K562 (cell line): ENCODE measurements at regions not wholly inside any gene's neighbourhood (a gene's known extent, or its start where the extent isn't known, plus 50 kb on each side); places are given as distances from the start of the nearest gene placed in this dataset.
"Not testable (repeated sequence)": the region's sequence is repeated elsewhere in the genome, so short reads cannot be mapped to it uniquely, and the experiment has no call there.

Source experiments
- ATAC-seq: fragments of 200-7000 bp; cut with Tn5 transposase; 3 replicates; pipeline ENCODE4 v1.9.1; 2020; ENCODE audit warnings: moderate library complexity
- BruUV-seq: library from RNA; stranded (reverse); fragments of 400-500 nt; replicated peaks from 2 replicates; lab custom pipeline; 2021; lab: Mats Ljungman, UMichigan
- CTCF ChIA-PET: fragments of 300-600 bp; formaldehyde crosslinking; extraction: SDS; loops from one replicate; lab custom pipeline; 2021; ENCODE audit warnings: low intra/inter-chr PET ratio; lab: Yijun Ruan, JAX
- POLR2A ChIA-PET: fragments of 300-600, 350-650 bp; sonication (Branson Sonifier 250); formaldehyde crosslinking; extraction: SDS; loops from one replicate; lab custom pipeline; 2021; ENCODE audit warnings: antibody characterized with exemption, inconsistent platforms; lab: Yijun Ruan, JAX
- DNase-seq, 4 experiments: peaks; one replicate each; pipeline versions ENCODE4 v3.0.0 to v3.0.0-alpha.2; 2011 to 2018; ENCODE audit warnings: low spot score in 3 of 4, mixed read lengths in 3 of 4; ENCODE audit errors: extremely low read depth in 1 of 4
- FAIRE-seq: peaks from 2 replicates; lab custom pipeline; 2011; peaks lifted over from hg19 to GRCh38; lab: Jason Lieb, UNC
- H2AFZ ChIP-seq: 2 replicates; pipeline ENCODE4 v1.6.0; 2011; ENCODE audit warnings: low read depth, low read length, control low read depth, inconsistent platforms
- H3K27ac ChIP-seq: fragments of 200-600 bp; 3 replicates; pipeline ENCODE4 v1.8.0; 2011; ENCODE audit warnings: low read depth, mild to moderate bottlenecking, control low read depth, inconsistent platforms, low read length, moderate library complexity, mixed read lengths; ENCODE audit errors: extremely low read depth
- H3K27me3 ChIP-seq, 2 experiments: fragments of 300-600 bp in 1 of 2; 2 replicates in 1 of 2; 3 replicates in 1 of 2; pipeline versions ENCODE4 v1.6.0 to v1.8.0; 2011; ENCODE audit warnings: inconsistent platforms in 2 of 2, low read length in 2 of 2, mild to moderate bottlenecking in 1 of 2, mixed read lengths in 1 of 2, moderate library complexity in 1 of 2; ENCODE audit not compliant: control insufficient read depth in 2 of 2, insufficient read depth in 2 of 2
- H3K36me3 ChIP-seq: fragments of 300-600 bp; 3 replicates; pipeline ENCODE4 v1.8.0; 2011; ENCODE audit warnings: mild to moderate bottlenecking, low read length, inconsistent platforms; ENCODE audit not compliant: control insufficient read depth, insufficient read depth
- H3K4me1 ChIP-seq, 2 experiments: fragments of 200-600 bp in 1 of 2; replicated peaks in 1 of 2; 2 replicates in 1 of 2; 3 replicates in 1 of 2; pipeline versions ENCODE4 v1.5.1 to v1.8.0; 2011; ENCODE audit warnings: inconsistent platforms in 2 of 2, low read length in 2 of 2, mild to moderate bottlenecking in 1 of 2, mixed read lengths in 1 of 2, moderate library complexity in 1 of 2; ENCODE audit not compliant: control insufficient read depth in 2 of 2, insufficient read depth in 2 of 2
- H3K4me2 ChIP-seq: 2 replicates; pipeline ENCODE4 v1.6.1; 2011; ENCODE audit warnings: low read length, control low read depth, inconsistent platforms, mixed read lengths; ENCODE audit not compliant: insufficient read depth
- H3K4me3 ChIP-seq: fragments of 200-600 bp; sonication (generic), shearing (Covaris generic); 2 replicates; pipeline ENCODE4 v1.5.1; 2016; ENCODE audit warnings: control low read depth, inconsistent platforms
- H3K79me2 ChIP-seq: fragments of 200-600 bp; 3 replicates; pipeline ENCODE4 v1.8.0; 2011; ENCODE audit warnings: low read length, inconsistent platforms; ENCODE audit not compliant: control insufficient read depth, insufficient read depth
- H3K9ac ChIP-seq, 2 experiments: 2 replicates each; pipeline versions ENCODE4 v1.6.0 to v1.6.1; 2011; ENCODE audit warnings: low read depth in 2 of 2, low read length in 2 of 2, control low read depth in 1 of 2, inconsistent platforms in 1 of 2, mild to moderate bottlenecking in 1 of 2, mixed read lengths in 1 of 2; ENCODE audit not compliant: insufficient read depth in 1 of 2
- H3K9me1 ChIP-seq: one replicate; pipeline ENCODE4 v1.6.0; 2011; ENCODE audit warnings: inconsistent platforms, mild to moderate bottlenecking, low read length, moderate library complexity; ENCODE audit not compliant: control insufficient read depth, insufficient read depth
- H3K9me3 ChIP-seq: replicated peaks from 2 replicates; pipeline ENCODE4 v1.5.1; 2011; ENCODE audit warnings: low read depth, low read length, inconsistent platforms; ENCODE audit not compliant: control insufficient read depth, insufficient read depth
- H4K20me1 ChIP-seq: replicated peaks from 2 replicates; pipeline ENCODE4 v1.6.1; 2011; ENCODE audit warnings: low read length, inconsistent platforms, mixed read lengths; ENCODE audit not compliant: control insufficient read depth, insufficient read depth
- ID3 ChIP-seq, 2 experiments: fragments of 250-450 bp in 1 of 2; fragments of 450-650 bp in 1 of 2; sonication (Bioruptor Pico) in 1 of 2; IDR thresholded peaks; 2 replicates each; pipeline versions ENCODE4 v1.6.1 to v1.8.0; 2016 to 2021; ENCODE audit warnings: mild to moderate bottlenecking in 2 of 2, moderate library complexity in 2 of 2, missing compliant biosample characterization in 1 of 2, missing genetic modification characterization in 1 of 2
- MTA1 ChIP-seq: fragments of 450-650 bp; IDR thresholded peaks from 2 replicates; pipeline ENCODE4 v1.6.1; 2017; ENCODE audit warnings: borderline replicate concordance
- NCOA2 ChIP-seq, 2 experiments: fragments of 450-650 bp; IDR thresholded peaks; 2 replicates each; pipeline ENCODE4 v1.6.1; 2018; ENCODE audit warnings: mild to moderate bottlenecking in 2 of 2, moderate library complexity in 1 of 2; ENCODE audit not compliant: partially characterized antibody in 2 of 2
- SAP30 ChIP-seq: fragments of 200-600 bp; sonication (generic); IDR thresholded peaks from 2 replicates; pipeline ENCODE4 v1.6.1; 2012; ENCODE audit warnings: borderline replicate concordance, low read depth, mild to moderate bottlenecking, moderate library complexity, low read length, control low read depth, inconsistent platforms; ENCODE audit not compliant: insufficient read depth, poor library complexity, severe bottlenecking
- USF2 ChIP-seq: sonication (generic); formaldehyde crosslinking; IDR thresholded peaks from 2 replicates; pipeline ENCODE4 v1.5.0; 2020; ENCODE audit warnings: missing genetic modification reagents
- YBX1 ChIP-seq: fragments of 450-650 bp; IDR thresholded peaks from 2 replicates; pipeline ENCODE4 v1.7.1; 2016; ENCODE audit warnings: mild to moderate bottlenecking
- ZNF239 ChIP-seq: fragments of 250-450 bp; sonication (Bioruptor Pico); IDR thresholded peaks from 2 replicates; pipeline ENCODE4 v1.4.0; 2020; ENCODE audit warnings: mild to moderate bottlenecking
- ZNF3 ChIP-seq: fragments of 250-450 bp; sonication (Bioruptor Pico); IDR thresholded peaks from 2 replicates; pipeline ENCODE4 v1.5.0; 2021; ENCODE audit warnings: mild to moderate bottlenecking, moderate library complexity
- ZNF764 ChIP-seq: fragments of 250-450 bp; sonication (Bioruptor Pico); IDR thresholded peaks from 2 replicates; pipeline ENCODE4 v1.4.0; 2020; ENCODE audit warnings: low read depth, mild to moderate bottlenecking, moderate library complexity
- WGBS: fragments of 100-300 bp; shearing (Covaris generic); methylation state at CpG from one replicate; pipeline ENCODE4 v1.1.6; 2016; ENCODE audit warnings: low coverage, mixed read lengths; ENCODE audit not compliant: insufficient coverage; ENCODE audit errors: missing lambda C conversion rate; 5-methylcytosine and 5-hydroxymethylcytosine counted together
- in situ Hi-C: fragments of 300-500 bp; cut with MboI; formaldehyde crosslinking; loops from 4 replicates; pipeline ENCODE4 v1.15.0; 2018; ENCODE audit warnings: inconsistent platforms, mixed read lengths
- intact Hi-C: fragments of 100-400 bp; cut with micrococcal nuclease; formaldehyde crosslinking; loops from 2 replicates; pipeline ENCODE4 v1.14.2; 2022

GRCh38 chr6:81875782-81876293, 123.4 kb upstream of the TENT5A start:
- H2AFZ ChIP-seq = no peak overlapping the region
- no peaks in the 10 kb centered on the region for H3K36me3 ChIP-seq
- no peaks in the 10 kb centered on the region for H3K4me1 ChIP-seq
- H3K9me1 ChIP-seq = no peaks in the 10 kb centered on the region
- H3K4me2 ChIP-seq = no peak overlapping the region
- no peaks in the 10 kb centered on the region for H3K27me3 ChIP-seq
- no peaks in the 10 kb centered on the region for H3K9me3 ChIP-seq
- no peak overlapping the region for H3K27ac ChIP-seq
- in situ Hi-C loops = no loop called here
- 0% methylated on average over 3 of the region's 3 CpGs for WGBS
- FAIRE-seq = no peak
- no peaks in the 10 kb centered on the region for H3K79me2 ChIP-seq
- CTCF ChIA-PET = no interaction called here
- no TSS peak for BruUV-seq
- H3K9ac ChIP-seq = no peak overlapping the region
- H3K4me3 ChIP-seq = no peak overlapping the region
- TF ChIP-seq NCOA2 (IDR thresholded peaks at IDR 0.05; ENCODE audit: partially characterized antibody in 2 of 2) (no peak), ZNF764 (no peak), MTA1 (no peak), YBX1 (no peak), ID3 (CRISPR knock-in tag; IDR thresholded peaks at IDR 0.05) (no peak), ID3 (tag; IDR thresholded peaks at IDR 0.05) (no peak), ZNF239 (CRISPR knock-in tag) (no peak), USF2 (CRISPR knock-in tag) (no peak), SAP30 (no peak), ZNF3 (CRISPR knock-in tag) (no peak)
- TF ChIP-seq, all 486 proteins: peak for 0
- POLR2A ChIA-PET = no interaction called here
- intact Hi-C loops = no loop called here
- DNase-seq (no peak), ATAC-seq (no peak)
- no peaks in the 10 kb centered on the region for H4K20me1 ChIP-seq

GRCh38 chr6:81869749-81870508, 117.4 kb upstream of the TENT5A start:
- H3K27me3 ChIP-seq, H3K9me1 ChIP-seq, intact Hi-C loops, H3K4me3 ChIP-seq, H3K36me3 ChIP-seq, DNase-seq, ATAC-seq, H3K4me1 ChIP-seq, H4K20me1 ChIP-seq, BruUV-seq, H3K27ac ChIP-seq, FAIRE-seq, H3K9me3 ChIP-seq, H3K9ac ChIP-seq, H3K79me2 ChIP-seq, in situ Hi-C loops, CTCF ChIA-PET, H3K4me2 ChIP-seq: not testable (repeated sequence)
- POLR2A ChIA-PET = interaction anchor here (1.0 to 1.1 kb wide), 2 partner anchors 11 to 21 kb away, joined by 3 read pairs; no protein-coding TSS in a partner anchor
- 2% methylated on average over 9 of the region's 11 CpGs for WGBS
- H2AFZ ChIP-seq = peak overlapping the region; percentile 16; the same call in 1 of the 2 replicates
